ENCODE measurements at regions not wholly inside any gene's neighbourhood (a gene's known extent, or its start where the extent isn't known, plus 50 kb on each side); places are given as distances from the start of the nearest gene placed in this dataset.

- H3K4me3 Mint-ChIP-seq (ENCODE audit: low read depth), result no peak overlapping the region
- H3K27ac Mint-ChIP-seq, result no peak overlapping the region
- H3K9me3 Mint-ChIP-seq (ENCODE audit: low read depth), result peaks cover 16% of the 10 kb centered on the region
- TF ChIP-seq CTCF (IDR thresholded peaks at IDR 0.05; ENCODE audit: unreplicated experiment), result no peak
- H3K27me3 Mint-ChIP-seq, result no peaks in the 10 kb centered on the region
- no peak for DNase-seq (ENCODE audit: low spot score, unreplicated experiment)
- H3K36me3 Mint-ChIP-seq (ENCODE audit: insufficient read depth), result no peaks in the 10 kb centered on the region
- H3K4me1 Mint-ChIP-seq (ENCODE audit: low read depth), result no peaks in the 10 kb centered on the region
These were observed 674.3 kb downstream of the NUP35 start for GRCh38 chr2:183798535-183798934.

DNA sequence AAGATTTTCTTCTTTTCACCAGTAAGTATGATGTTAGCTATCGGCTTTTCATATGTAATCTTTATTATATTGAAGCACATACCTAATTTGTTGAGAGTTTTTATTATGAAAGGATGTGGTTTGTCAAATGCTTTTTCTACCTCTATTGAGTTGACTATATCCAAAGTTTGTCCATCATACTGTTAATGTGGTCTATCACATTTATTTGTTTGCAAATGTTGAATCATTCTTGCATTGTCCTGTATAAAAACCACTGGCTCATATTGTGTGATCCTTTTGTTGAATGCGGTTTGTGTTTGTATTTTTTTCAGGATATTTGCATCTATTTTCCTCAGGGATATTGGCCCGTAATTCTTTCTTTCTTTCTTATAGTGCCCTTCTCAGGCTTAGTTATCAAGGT, 675.5 kb downstream of the NUP35 start:
- Mint-ChIP-seq H3K27me3 (no peaks in the 10 kb centered on the region), H3K36me3 (ENCODE audit: insufficient read depth) (no peaks in the 10 kb centered on the region), H3K4me3 (ENCODE audit: low read depth) (no peak overlapping the region), H3K27ac (no peak overlapping the region), H3K9me3 (ENCODE audit: low read depth) (peaks cover 7% of the 10 kb centered on the region), H3K4me1 (ENCODE audit: low read depth) (no peaks in the 10 kb centered on the region)
- DNase-seq (ENCODE audit: low spot score, unreplicated experiment), result no peak
- TF ChIP-seq CTCF (IDR thresholded peaks at IDR 0.05; ENCODE audit: unreplicated experiment), result no peak

DNA sequence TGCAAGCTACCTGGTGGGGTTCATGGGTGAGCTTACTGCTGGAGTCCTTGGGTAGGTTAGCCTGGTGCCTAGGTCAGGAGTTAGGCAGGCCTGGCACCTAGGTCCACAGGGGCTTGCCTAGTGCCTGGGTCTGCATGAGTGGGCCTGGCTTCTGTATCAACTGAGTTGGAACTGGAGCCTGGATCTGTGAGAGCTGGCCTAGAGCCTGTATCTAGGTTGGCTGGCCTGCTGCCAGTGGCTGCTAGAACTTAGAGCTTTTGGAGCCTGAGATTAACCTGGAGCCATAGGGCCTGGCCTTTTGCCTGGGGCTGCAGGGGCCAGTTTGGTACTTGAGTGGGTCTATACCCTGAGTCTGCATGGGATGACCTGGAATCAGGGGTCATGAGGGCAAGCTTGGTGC, 679.4 kb downstream of the NUP35 start:
- Mint-ChIP-seq H3K4me1 (ENCODE audit: low read depth) (no peaks in the 10 kb centered on the region), H3K4me3 (ENCODE audit: low read depth) (no peak overlapping the region), H3K36me3 (ENCODE audit: insufficient read depth) (no peaks in the 10 kb centered on the region), H3K27me3 (no peaks in the 10 kb centered on the region), H3K9me3 (ENCODE audit: low read depth) (peaks cover 3% of the 10 kb centered on the region), H3K27ac (no peak overlapping the region)
- TF ChIP-seq CTCF (IDR thresholded peaks at IDR 0.05; ENCODE audit: unreplicated experiment), result no peak
- no peak for DNase-seq (ENCODE audit: low spot score, unreplicated experiment)

DNA sequence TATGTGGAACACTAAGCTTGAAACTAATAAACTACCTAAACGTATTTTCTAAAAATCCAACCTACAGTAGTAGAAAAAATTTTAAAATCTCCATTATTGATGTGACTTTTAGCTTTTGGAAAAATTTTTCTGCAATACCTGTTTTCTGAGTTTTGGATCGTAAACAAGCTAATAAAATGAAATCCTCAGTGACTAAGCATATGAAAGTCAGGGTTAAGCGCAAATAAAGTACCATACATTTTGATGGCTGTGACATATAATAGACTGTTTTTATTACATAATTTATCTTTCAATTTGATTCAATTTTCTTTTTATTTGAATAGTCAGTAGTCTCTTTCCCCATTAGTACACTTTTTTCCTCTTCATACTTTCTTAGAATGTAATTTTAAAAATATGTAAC, 683.6 kb downstream of the NUP35 start:
- Mint-ChIP-seq H3K27me3 (no peaks in the 10 kb centered on the region), H3K4me1 (ENCODE audit: low read depth) (no peaks in the 10 kb centered on the region), H3K27ac (no peak overlapping the region), H3K4me3 (ENCODE audit: low read depth) (no peak overlapping the region), H3K9me3 (ENCODE audit: low read depth) (no peaks in the 10 kb centered on the region), H3K36me3 (ENCODE audit: insufficient read depth) (no peaks in the 10 kb centered on the region)
- DNase-seq (ENCODE audit: low spot score, unreplicated experiment), result no peak
- no peak for TF ChIP-seq CTCF (IDR thresholded peaks at IDR 0.05; ENCODE audit: unreplicated experiment)

DNA sequence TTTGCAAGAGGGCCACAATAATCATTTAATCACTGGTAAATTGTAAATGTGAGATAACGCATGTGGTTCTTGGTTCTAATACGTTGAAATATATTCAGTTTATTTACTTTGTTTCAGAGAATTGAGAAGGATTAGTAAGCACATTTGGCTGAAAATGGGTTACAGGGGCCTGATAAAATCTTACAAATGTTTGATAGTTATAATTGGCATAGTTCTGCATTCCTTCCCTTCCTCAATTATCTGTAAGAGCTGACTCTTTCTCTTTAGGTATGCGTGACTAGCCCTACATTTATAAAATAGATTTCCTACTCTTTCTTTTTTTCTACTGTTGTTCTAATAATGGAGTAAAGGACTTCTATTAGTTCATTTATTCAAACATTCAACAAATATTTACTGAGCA, 685.2 kb downstream of the NUP35 start:
- Mint-ChIP-seq H3K27ac (no peak overlapping the region), H3K9me3 (ENCODE audit: low read depth) (no peaks in the 10 kb centered on the region), H3K36me3 (ENCODE audit: insufficient read depth) (no peaks in the 10 kb centered on the region), H3K27me3 (no peaks in the 10 kb centered on the region), H3K4me1 (ENCODE audit: low read depth) (no peaks in the 10 kb centered on the region), H3K4me3 (ENCODE audit: low read depth) (no peak overlapping the region)
- no peak for TF ChIP-seq CTCF (IDR thresholded peaks at IDR 0.05; ENCODE audit: unreplicated experiment)
- DNase-seq (ENCODE audit: low spot score, unreplicated experiment), result no peak

All from progenitor cell of endocrine pancreas (in vitro differentiated cells).